Natural killer cell treated with Interleukin-12 subunit alpha and Interleukin-12 subunit beta and Interleukin-15 and Interleukin-18, amount 100 ng/mL, for 72 hours (primary cell): ENCODE measurements at regions not wholly inside any gene's neighbourhood (a gene's known extent, or its start where the extent isn't known, plus 50 kb on each side); places are given as distances from the start of the nearest gene placed in this dataset.
"Not testable (repeated sequence)": the region's sequence is repeated elsewhere in the genome, so short reads cannot be mapped to it uniquely, and the experiment has no call there.

Experiments
- ATAC-seq, 2 donors: fragments of 150-1000 bp; cut with Tn5 transposase in 1 of 2; sonication (Bioruptor Pico), chemical (Tn5 transposase) in 1 of 2; 2 replicates each; pipeline ENCODE4 v1.10.0; 2021
- DNase-seq: peaks from one replicate; pipeline ENCODE4 v3.0.0; 2022; ENCODE audit warnings: low spot score
- H3K27ac Mint-ChIP-seq, 2 donors: 1 replicate in 1 of 2; 2 replicates in 1 of 2; pipeline ENCODE4 v1.8.0; 2022; ENCODE audit warnings: mixed read lengths in 2 of 2, mild to moderate bottlenecking in 1 of 2, moderate library complexity in 1 of 2
- H3K27me3 Mint-ChIP-seq, 2 donors: 1 replicate in 1 of 2; 2 replicates in 1 of 2; pipeline ENCODE4 v1.8.0; 2022; ENCODE audit warnings: mixed read lengths in 2 of 2
- H3K36me3 Mint-ChIP-seq: one replicate; pipeline ENCODE4 v1.8.0; 2022; ENCODE audit warnings: mixed read lengths
- H3K4me1 Mint-ChIP-seq, 2 donors: 1 replicate in 1 of 2; 2 replicates in 1 of 2; pipeline ENCODE4 v1.8.0; 2022; ENCODE audit warnings: low read depth in 2 of 2, mixed read lengths in 2 of 2, mild to moderate bottlenecking in 1 of 2
- H3K4me3 Mint-ChIP-seq: one replicate; pipeline ENCODE4 v1.8.0; 2022; ENCODE audit warnings: mixed read lengths
- H3K9me3 Mint-ChIP-seq: 2 replicates; pipeline ENCODE4 v1.8.0; 2022; ENCODE audit warnings: mixed read lengths

DNA sequence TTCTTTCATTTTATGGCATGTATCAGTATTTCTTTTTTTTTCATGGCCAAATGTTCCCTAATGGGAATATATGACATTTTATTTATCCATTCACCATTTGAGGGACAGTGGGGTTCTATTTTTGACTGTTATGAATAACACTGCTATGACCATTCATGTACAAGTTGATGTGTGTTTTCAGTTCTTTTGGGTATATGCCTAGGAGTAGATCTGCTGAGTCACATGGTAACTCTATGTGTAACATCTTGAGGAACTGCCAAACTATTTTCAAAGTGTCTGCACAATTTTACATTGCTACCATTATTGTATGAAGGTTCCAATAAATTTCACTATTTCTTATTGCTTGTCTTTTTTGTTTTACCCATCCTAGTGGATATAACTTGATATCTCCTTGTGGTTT is 223.0 kb downstream of the TANC2 start:
- no peak overlapping the region for H3K27ac Mint-ChIP-seq
- H3K27me3 Mint-ChIP-seq = no peaks in the 10 kb centered on the region
- no peaks in the 10 kb centered on the region for H3K36me3 Mint-ChIP-seq
- no peak overlapping the region for H3K4me3 Mint-ChIP-seq
- DNase-seq = no peak
- peaks cover 10 to 15% of the 10 kb centered on the region in 2 donors for H3K4me1 Mint-ChIP-seq
- ATAC-seq = no peak
- H3K9me3 Mint-ChIP-seq = no peaks in the 10 kb centered on the region

DNA sequence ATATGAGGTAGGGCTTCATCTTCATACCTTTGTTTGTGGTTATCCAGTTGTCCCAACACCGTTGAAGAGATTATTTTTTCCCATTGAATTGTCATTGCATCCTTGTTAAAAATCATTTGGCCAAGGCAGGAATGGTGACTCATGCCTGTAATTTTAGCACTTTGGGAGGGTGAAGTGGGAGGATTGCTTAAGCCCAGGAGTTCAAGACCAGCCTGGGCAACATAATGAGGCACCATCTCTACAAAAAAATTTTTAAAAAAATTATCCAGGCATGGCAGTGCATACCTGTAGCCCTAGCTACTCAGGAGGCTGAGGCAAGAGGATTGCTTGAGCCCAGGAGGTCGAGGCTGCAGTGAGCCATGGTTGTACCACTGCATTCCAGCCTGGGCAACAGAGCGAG is 223.9 kb downstream of the TANC2 start:
- Mint-ChIP-seq H3K9me3 (no peaks in the 10 kb centered on the region), H3K27ac (no peak overlapping the region), H3K27me3 (no peaks in the 10 kb centered on the region), H3K4me1 (peaks cover 10 to 15% of the 10 kb centered on the region in 2 donors), H3K4me3 (no peak overlapping the region), H3K36me3 (no peaks in the 10 kb centered on the region)
- DNase-seq = no peak
- no peak for ATAC-seq

DNA sequence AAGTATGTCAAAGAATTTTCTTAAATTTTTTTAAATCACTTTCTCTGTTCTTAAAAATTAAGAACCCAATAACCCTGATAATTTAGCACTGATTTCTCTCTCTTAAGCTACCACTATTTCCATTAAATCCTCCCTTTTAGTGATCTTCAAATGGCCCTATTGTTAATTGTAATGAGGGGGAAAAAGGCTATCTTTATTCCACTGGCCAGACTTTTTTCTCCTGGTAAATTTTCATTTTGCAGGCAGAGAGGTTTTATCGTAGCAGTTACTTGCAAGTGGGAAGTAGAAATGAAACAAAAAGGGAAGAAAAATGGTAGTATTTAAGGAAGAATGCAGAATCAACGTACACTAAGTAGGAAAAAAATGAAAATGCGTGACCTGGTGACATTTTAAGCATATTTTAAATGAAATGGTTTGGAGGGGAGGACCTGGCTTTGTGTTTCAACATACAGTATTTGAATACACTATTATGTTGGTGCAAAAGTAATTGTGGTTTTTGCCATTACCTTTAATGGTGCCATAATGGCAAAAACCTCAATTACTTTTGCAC is 224.9 kb downstream of the TANC2 start:
- Mint-ChIP-seq H3K27ac (no peak overlapping the region), H3K9me3 (no peaks in the 10 kb centered on the region), H3K27me3 (no peaks in the 10 kb centered on the region), H3K36me3 (no peaks in the 10 kb centered on the region), H3K4me3 (no peak overlapping the region), H3K4me1 (peaks cover 10 to 15% of the 10 kb centered on the region in 2 donors)
- no peak for ATAC-seq
- no peak for DNase-seq

DNA sequence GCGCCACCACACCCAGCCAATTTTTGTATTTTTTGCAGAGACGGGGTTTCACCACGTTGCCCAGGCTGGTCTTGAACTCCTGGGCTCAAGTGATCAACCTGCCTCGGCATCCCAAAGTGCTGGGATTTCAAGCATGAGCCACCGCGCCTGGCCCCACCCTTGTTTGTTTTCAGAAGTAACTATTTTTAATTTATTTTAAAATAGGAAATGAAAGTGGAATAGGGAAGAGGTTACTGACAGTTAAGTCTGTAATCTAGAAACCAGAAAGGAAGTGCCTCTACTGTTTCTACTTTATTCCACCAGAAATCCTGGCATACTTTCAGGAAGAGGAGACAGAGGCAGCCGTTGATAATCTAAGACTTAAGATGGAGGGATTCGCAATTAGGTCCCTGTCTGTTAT is 225.6 kb downstream of the TANC2 start:
- ATAC-seq = no peak
- Mint-ChIP-seq H3K4me3 (no peak overlapping the region), H3K4me1 (peaks cover 10 to 15% of the 10 kb centered on the region in 2 donors), H3K9me3 (no peaks in the 10 kb centered on the region), H3K27me3 (no peaks in the 10 kb centered on the region), H3K27ac (no peak overlapping the region), H3K36me3 (no peaks in the 10 kb centered on the region)
- DNase-seq = no peak

DNA sequence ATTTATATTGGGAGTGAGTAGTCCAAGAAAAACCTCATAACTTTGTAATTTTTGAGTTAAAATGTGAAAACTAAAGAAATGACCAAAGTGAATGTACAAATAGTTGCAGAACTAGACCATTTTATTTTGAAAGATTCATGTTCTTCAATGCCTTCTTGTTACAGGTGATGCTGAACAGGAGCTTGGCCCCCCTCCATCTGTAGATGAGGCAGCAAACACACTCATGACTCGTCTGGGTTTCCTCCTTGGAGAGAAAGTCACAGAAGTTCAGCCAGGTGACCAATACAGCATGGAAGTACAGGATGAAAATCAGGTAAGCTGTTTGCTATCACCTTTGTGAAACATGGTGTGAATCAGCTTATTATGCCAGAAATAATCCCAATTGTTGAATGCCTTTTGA is 227.8 kb downstream of the TANC2 start:
- ATAC-seq (no peak), DNase-seq (no peak)
- no peak overlapping the region for H3K27ac Mint-ChIP-seq
- no peaks in the 10 kb centered on the region for H3K36me3 Mint-ChIP-seq
- H3K27me3 Mint-ChIP-seq = no peaks in the 10 kb centered on the region
- peaks cover 9 to 16% of the 10 kb centered on the region in 2 donors for H3K4me1 Mint-ChIP-seq
- H3K9me3 Mint-ChIP-seq = no peaks in the 10 kb centered on the region
- no peak overlapping the region for H3K4me3 Mint-ChIP-seq

DNA sequence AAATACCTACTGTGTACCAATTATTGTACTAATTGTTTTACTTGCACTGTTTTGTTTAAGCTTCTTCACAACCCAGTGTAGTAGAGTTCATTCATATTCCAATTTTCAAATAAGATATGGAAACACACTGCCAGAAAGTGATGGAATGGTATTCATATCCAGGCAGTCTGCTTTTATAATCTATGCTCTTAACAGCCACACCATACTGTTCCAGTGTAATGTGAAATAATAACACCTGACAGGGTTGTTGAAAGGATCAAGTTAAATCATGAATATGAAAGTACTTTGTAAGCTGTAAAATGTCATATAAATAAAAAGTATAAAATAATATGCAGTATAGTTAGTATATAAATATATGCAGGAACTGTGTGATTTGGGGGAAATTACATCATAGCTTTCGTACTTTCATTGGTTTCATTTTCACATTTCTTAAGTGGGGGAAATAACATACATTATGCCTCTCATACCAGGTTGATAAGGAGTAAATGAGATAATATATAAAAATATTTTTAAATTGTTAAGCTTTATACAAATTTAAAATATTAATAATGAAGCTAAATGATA is 230.8 kb downstream of the TANC2 start:
- H3K27me3 Mint-ChIP-seq = no peaks in the 10 kb centered on the region
- ATAC-seq (peak in 1 of 2 donors; percentile 68), DNase-seq (no peak)
- no peaks in the 10 kb centered on the region for H3K36me3 Mint-ChIP-seq
- H3K27ac Mint-ChIP-seq = peak overlapping the region; percentile 0 to 1
- H3K4me1 Mint-ChIP-seq = peaks cover 0 to 6% of the 10 kb centered on the region in 2 donors
- peak overlapping the region; percentile 40 for H3K4me3 Mint-ChIP-seq
- H3K9me3 Mint-ChIP-seq = no peaks in the 10 kb centered on the region

DNA sequence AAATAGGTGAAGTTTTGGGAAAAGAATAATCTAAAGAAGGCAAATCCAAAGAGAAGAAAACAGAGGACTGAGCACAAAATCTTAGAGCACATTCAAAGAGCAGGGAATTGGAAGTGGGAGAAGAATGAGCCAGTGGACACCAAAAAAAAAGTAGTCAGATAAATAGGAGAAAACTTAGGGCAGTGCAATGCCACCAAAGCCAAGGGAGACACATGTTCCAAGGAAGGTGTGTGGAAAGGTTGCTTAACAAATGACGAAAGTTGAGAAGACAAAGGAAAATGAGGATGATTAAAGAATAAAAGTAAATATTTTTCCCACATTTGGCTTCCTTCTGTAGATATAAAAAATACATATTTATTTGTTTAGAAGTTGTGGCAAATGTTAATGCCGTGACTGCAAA is 237.6 kb downstream of the TANC2 start:
- peaks cover 4% of the 10 kb centered on the region for H3K9me3 Mint-ChIP-seq
- peaks cover 13% of the 10 kb centered on the region for H3K36me3 Mint-ChIP-seq
- H3K27ac Mint-ChIP-seq = no peak overlapping the region
- no peaks in the 10 kb centered on the region for H3K27me3 Mint-ChIP-seq
- no peaks in the 10 kb centered on the region for H3K4me1 Mint-ChIP-seq
- DNase-seq = no peak
- ATAC-seq = no peak
- no peak overlapping the region for H3K4me3 Mint-ChIP-seq

DNA sequence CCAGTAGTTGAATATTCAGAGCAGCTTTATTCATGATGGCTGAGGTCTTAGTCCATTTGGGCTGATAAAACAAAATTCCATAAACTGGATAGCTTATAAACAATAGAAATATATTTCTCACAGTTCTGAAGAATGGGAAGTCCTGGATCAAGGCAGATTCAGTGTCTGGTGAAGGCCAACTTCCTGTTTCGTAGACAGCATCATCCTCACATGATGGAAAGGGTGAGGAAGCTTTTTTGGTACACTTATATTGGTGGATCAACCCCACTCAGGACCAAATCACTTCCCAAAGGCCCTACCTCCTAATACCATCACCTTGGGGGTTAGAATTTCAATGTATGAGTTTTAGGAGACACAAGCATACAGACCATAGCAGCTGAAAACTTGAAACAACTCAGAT is 224.2 kb downstream of the CYB561 start:
- Mint-ChIP-seq H3K4me3 (no peak overlapping the region), H3K9me3 (no peaks in the 10 kb centered on the region), H3K27ac (no peak overlapping the region), H3K27me3 (no peaks in the 10 kb centered on the region), H3K36me3 (no peaks in the 10 kb centered on the region), H3K4me1 (no peaks in the 10 kb centered on the region)
- no peak for DNase-seq
- no peak for ATAC-seq

DNA sequence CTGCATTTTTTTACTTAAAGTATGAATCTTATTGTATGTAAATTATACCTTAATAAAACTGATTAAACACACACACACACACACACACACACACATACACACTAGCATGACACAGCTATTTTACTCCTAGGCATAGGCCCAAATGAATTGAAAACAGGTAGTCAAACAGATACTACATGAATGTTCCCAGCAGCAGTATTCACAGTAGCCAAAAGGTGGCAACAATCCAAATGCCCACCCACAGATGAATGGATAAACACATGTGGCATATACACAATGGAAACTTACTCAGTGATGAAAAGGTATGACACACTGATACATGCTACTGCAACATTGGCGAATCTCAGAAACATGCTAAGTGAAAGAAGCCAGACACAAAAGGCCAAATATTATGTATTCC is 223.5 kb downstream of the CYB561 start:
- Mint-ChIP-seq H3K27me3 (no peaks in the 10 kb centered on the region), H3K9me3 (no peaks in the 10 kb centered on the region), H3K36me3 (no peaks in the 10 kb centered on the region), H3K27ac (no peak overlapping the region), H3K4me1 (no peaks in the 10 kb centered on the region), H3K4me3 (no peak overlapping the region)
- ATAC-seq (no peak), DNase-seq (no peak)

DNA sequence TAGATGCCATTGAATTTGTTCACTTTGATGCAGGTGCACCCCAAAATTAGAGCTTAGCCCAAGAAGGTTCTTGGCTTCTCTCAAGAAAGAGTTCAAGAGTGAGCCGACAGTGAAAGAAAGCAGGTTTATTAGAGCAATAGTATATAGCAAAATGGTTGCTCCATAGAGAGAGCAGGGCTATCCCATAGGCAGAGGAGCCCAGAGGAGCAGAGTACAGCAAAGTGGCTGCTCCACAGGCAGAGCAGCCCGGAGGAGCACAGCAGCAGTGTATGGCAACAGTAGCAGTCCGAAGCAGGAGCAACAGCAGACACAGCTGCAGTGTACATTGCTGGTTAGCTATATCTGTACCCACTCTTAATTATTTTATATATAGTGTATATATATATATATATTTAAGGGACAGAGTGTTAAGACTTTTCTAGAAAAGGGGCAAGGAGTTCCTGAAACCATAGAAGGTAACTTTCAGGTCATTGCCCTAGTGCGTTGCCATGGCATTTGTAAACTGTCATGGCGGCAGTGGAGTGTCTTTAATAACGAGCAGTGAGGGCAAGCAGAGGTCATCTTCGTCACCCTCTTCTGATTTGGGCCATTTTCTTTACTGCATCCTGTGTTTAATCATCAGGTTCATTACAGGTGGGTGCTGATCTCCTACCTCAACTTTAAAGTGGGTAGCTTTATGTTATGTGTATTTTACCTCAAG is 222.7 kb downstream of the CYB561 start:
- no peaks in the 10 kb centered on the region for H3K36me3 Mint-ChIP-seq
- H3K4me1 Mint-ChIP-seq = no peaks in the 10 kb centered on the region
- no peak overlapping the region for H3K4me3 Mint-ChIP-seq
- H3K27ac Mint-ChIP-seq = no peak overlapping the region
- DNase-seq = no peak
- no peak for ATAC-seq
- no peaks in the 10 kb centered on the region for H3K27me3 Mint-ChIP-seq
- H3K9me3 Mint-ChIP-seq = no peaks in the 10 kb centered on the region

DNA sequence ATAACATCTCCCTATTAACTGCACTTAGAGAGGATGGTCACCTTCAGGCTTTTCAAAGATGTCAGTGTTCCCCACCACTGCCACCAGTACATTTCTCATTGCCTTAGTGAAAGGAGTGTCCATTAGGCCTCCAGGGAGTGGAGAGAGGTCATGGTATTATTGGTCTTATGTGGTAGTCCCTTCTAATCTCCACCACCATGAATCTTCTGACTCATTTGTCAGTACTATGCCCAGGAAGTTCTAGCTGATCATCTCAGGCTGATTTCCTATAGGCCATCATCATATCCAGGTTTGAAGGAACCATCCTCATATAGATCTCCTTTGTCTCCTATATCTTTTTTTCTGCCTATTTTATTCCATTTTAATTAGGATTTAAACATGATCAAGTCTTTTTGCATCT is 221.5 kb downstream of the CYB561 start:
- Mint-ChIP-seq H3K27me3 (no peaks in the 10 kb centered on the region), H3K27ac (no peak overlapping the region), H3K36me3 (no peaks in the 10 kb centered on the region), H3K4me1 (no peaks in the 10 kb centered on the region), H3K4me3 (no peak overlapping the region), H3K9me3 (no peaks in the 10 kb centered on the region)
- no peak for ATAC-seq
- DNase-seq = no peak

DNA sequence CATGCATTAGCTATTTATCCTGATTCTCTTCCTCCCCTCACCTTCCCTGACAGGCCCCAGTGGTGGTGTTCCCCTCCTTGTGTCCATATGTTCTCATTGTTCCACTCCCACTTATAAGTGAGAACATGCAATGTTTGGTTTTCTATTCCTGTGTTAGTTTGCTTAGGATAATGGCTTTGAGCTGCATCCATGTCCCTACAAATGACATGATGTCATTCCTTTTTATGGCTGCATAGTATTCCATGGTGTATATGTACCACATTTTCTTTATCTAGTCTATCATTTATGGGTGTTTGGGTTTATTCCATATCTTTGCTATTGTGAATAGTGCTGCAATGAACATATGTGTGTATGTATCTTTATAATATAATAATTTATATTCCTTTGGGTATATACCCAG is 219.4 kb downstream of the CYB561 start:
- peaks cover 19% of the 10 kb centered on the region for H3K36me3 Mint-ChIP-seq
- not testable (repeated sequence) for H3K9me3 Mint-ChIP-seq, H3K4me1 Mint-ChIP-seq, ATAC-seq, H3K27me3 Mint-ChIP-seq, H3K27ac Mint-ChIP-seq, H3K4me3 Mint-ChIP-seq, DNase-seq

DNA sequence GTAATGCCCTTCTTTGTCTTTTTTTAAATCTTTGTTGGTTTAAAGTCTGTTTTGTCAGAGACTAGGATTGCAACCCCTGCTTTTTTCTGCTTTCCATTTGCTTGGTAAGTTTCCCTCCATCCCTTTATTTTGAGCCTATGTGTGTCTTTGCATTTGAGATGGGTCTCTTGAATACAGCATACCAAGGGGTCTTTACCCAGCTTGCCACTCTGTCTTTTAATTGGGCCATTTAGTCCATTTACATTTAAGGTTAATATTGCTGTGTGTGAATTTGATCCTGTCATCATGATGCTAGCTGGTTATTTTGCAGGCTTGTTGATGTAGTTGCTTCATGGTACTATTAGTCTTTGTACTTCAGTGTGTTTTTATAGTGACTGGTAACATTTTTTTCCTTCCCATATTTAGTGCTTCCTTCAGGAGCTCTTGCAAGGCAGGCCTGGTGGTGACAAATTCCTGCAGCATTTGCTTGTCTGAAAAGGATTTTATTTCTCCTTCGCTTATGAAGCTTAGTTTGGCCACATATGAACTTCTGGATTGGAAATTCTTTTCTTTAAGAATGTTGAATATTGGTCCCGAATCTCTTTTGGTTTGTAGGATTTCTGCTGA is 215.0 kb downstream of the CYB561 start:
- not testable (repeated sequence) for H3K27ac Mint-ChIP-seq, ATAC-seq, H3K4me3 Mint-ChIP-seq, H3K4me1 Mint-ChIP-seq, H3K27me3 Mint-ChIP-seq, DNase-seq
- peaks cover 12% of the 10 kb centered on the region for H3K9me3 Mint-ChIP-seq
- peaks cover 25% of the 10 kb centered on the region for H3K36me3 Mint-ChIP-seq

DNA sequence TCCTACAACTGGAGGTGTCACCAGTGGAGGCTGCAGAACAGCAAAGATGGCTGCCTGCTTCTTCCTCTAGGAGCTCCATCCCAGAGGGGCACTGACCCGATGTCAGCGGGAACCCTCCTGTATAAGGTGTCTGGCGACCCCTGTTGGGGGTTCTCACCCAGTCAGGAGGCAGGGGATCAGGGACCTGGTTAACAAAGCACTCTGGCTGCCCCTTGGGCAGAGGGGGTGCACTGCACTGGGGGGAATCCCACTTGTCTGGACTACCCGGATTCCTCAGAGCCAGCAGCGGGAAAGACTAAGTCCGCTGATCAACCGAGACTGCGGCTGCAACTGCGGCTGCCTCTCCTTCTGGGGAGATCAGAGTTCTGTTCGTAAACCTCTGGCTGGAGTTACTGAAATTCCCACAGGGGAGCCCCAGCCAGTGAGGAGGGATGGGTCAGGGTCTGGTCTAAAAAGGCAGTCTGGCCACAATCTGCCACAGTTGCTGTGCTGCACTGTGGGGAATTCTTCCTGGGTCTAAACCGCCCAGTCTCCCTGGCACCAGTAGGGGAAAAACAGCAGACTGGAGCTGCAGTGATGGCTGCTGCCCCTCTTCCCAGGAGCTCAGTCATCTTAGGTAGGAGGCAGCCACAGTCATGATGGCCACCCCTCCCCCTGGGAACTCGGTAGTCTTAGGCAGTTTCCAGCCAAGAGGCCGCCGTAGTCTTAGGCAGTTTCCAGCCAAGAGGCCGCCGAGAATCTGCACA is 213.4 kb downstream of the CYB561 start:
- Mint-ChIP-seq H3K4me3 (no peak overlapping the region), H3K9me3 (peaks cover 12% of the 10 kb centered on the region), H3K4me1 (peaks cover 0 to 4% of the 10 kb centered on the region in 2 donors), H3K36me3 (peaks cover 25% of the 10 kb centered on the region), H3K27ac (no peak overlapping the region), H3K27me3 (no peaks in the 10 kb centered on the region)
- no peak for ATAC-seq
- no peak for DNase-seq
